GM18870 (cell line): ENCODE measurements at regions not wholly inside any gene's neighbourhood (a gene's known extent, or its start where the extent isn't known, plus 50 kb on each side); places are given as distances from the start of the nearest gene placed in this dataset.

Experiments used
- ATAC-seq: cut with Tn5 transposase; IDR thresholded peaks from one replicate; pipeline ENCODE4 v1.9.1; 2021; ENCODE audit warnings: moderate library complexity; ENCODE audit not compliant: unreplicated experiment

DNA sequence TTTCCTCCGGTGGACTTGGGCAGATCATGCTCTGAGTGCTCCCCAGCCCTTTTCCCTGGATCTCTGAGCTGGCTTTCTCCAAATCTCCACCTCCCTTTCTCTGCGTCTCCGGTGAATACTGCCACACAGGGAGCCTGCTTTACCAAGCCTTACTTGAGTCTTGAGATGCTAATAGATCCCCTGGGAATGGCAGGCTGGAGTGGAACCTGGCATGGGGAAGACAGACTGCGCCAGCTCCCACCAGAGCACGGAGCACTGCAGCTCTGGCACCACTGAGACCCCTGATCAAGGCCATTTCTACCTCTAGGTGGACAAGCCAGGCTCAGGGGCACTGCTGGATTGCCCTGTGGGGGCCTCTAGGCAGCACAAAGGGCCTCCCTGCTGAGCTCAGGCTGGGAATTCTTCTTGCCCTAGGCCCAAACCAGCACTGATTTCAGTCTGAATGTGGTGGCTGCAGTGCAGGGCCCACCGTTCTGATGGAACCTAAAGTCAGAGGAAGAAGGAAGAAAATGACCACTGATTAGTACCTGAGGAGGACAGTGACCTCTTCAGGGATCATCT, 74.3 kb upstream of the CRHR1 start:
- no peak for ATAC-seq

DNA sequence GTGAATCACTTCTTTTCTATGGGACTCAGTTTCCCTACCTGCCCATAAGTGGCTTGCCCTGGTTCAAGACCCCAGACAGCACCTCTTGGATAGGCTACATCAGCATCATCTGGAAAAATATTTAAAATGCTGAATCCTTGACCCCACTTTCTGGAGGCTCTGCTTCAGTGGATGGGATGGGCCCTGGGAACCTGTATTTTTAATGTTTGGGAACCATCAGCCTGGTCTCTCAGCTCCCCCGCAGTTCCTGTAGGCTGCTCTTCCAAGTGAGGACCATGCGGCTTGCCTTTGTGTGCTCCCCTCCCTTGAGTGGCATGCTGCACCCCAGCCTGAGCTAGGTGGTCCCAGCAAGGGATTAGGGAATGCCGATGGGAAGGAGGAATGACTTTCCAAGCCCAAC, 68.3 kb upstream of the CRHR1 start:
- no peak for ATAC-seq

DNA sequence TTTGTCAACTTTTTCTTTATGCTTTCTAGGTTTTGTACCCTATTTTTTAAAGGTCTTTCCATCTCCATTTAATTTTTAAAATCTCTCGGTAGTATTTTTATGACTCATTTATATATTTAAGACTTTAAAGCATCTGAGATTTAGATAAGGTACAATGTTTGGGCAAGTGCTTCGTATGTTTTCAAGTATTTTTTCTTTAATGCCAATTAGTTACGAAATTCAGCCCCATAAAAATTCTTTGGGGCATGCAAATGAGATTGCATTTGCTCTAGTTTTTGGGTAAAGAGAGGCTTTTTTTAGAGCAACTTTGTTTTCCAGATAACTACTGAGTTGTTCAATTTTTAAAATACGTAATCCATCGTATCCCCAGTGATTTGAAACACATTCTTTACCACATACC, 65.3 kb upstream of the CRHR1 start:
- ATAC-seq: no peak

DNA sequence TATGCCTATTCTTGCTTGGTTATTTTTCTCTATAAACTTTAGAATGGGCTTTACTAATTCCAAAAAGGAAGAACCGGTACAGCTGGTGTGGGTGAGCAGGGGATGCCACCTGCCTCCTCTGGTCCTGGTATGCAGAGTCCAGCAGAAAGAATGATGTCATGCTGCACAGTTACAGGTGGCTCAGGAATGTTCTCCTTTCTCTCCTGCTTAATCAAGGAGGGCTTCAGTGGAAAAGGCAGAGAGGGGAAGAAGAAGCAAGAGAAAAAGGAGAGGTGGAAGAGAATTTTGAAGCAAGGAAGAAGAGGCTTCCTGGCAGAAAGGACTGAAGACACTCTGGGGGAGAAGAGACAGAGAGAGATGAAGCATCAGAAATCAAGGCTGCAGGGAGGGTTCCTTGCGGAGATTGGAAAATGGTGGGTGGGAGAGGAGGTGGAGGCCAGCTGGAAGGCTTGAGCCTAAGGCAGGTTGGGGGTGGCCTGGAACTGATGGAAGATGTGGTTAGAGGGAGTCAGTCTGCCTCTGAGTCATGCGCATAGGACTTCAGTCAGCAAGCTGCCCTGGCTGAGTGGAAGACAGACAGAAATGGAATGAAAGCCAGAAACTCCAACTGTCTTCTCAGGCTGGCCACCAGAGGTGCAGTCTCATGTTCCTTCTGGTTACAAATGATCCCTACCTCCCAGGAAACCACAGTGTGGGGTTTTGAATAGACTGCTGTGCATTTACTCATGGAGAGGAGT, 64.6 kb upstream of the CRHR1 start:
- no peak for ATAC-seq

DNA sequence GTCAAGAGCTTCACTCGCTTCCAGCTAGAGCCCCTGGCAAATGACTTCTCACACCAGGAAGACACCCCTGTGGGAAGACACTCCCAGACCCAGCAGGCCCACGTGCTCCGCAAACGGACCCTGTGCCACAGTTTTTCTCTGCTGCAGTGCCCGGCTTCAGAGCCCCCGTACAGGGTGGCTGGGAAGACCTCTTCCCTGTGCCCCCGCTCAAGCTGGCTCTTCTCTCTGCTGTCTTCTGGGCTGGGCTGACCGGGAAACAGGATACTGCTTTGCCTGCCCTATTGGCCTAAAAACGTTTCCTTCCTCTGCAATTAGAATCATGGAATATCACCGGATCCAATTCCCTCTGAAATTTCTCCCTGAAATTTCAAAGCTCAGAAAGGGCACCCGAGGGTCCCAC, 63.7 kb upstream of the CRHR1 start:
- ATAC-seq: no peak

DNA sequence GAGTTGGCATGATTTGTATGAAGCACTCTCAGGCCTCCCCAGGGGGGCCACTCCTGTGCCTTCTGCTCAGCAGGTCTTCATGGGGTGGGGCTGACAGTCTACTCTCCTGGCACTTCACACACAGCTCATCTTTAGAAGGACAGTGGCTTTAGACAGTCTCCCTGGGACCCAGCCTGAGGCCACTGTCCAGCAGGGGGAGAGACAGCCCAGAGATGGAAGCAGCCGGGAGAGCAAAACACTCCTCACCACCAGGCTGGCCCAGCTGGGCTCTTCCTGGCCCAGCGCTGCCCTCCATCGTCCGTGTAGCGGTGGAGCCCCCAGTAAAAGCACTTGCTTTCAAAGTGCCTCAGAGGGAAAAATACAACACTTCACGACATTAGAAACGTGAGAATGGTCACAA, 62.0 kb upstream of the CRHR1 start:
- no peak for ATAC-seq

DNA sequence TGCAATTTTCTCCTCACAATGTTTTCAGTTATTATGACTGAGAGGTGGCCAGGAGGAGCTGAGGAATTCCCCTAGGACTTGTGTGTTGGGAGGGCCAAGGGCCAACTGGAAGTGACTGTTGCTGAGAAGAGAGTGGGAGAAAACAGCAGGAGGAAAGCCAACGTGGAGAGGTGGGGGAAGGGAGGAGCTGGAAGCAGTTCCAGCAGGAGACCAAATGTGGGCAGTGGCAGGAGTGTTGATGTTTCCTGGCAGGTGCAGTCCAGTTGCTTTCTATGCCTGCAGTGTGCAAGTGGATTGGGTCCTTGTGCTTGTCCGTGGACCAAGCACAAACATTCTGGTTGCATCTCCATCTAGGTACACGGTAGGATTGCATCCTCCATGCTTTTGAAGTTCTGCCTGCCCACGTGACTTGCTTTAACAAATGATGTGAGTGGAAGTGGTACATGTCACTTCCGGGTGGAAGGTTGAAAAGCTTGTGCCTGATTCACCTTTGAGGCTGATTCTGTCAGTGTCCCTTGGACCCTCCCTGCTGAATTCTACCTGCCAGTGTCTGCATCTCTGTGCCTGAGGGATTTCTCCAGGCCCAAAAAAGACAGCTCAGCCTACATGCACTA, 54.7 kb upstream of the CRHR1 start:
- ATAC-seq: no peak

DNA sequence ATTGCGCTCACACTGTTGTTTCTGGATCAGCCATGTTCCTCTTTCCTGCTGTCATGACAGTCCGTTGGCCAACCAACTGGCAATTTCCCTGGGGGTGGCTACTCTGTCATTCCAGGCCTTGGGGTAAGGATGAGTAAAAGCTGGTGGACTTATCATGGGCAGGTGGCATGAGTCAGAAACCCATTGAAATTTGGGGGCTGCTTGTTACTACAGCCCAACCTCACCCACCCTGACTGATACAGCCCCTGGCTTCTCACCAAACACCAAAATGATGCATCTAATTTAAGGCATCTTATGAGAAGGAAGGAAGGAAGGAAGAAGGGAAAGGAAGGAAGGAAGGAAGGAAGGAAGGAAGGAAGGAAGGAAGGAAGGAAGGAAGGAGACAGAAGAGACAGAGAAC, 53.9 kb upstream of the CRHR1 start:
- no peak for ATAC-seq

DNA sequence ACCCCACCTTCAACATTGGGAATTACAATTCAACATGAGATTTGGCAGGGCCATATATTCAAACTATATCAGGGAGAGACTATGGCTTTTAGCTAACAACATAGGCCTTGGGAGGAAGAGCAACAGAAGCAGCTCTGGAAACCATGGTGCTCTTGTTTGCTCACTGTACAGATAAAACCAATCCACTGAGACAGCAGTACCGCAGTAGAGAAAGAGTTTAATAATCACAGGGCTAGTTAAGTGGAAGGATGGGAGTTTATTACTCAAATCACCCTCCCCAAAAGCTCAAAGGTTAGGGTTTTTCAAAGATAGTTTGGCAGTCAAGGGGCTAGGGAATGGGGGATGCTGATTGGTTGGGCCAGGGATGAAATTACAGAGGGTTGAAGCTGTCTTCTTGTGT, 52.7 kb upstream of the CRHR1 start:
- ATAC-seq: no peak

DNA sequence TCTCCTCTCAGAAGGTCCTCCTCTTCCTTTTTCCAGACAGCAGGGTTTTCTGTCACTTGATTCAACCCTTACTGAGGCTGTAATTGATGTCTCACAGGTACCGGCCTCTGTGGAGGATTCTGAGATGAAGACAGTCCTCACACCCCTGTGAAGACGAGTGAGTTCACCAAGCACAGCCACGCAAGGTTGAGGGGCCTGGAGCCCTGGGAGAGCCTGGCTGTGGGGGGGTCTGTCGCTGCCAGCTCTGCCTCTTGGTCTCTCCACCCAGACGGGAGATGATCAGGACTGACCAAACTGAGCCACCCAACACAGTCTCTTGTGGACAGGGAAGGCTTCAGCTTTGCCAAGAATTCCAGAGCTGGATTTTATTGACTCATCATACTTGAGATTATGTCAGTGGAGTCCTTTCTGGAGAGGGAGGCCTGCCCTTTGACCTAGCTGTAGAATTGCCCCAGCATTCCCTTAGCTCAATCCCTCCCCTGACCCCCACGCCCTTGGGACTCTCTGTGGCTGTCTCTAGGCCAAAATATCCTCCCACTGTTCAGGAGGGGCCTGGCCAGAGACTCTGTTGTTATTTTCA, 51.1 kb upstream of the CRHR1 start:
- ATAC-seq: no peak

DNA sequence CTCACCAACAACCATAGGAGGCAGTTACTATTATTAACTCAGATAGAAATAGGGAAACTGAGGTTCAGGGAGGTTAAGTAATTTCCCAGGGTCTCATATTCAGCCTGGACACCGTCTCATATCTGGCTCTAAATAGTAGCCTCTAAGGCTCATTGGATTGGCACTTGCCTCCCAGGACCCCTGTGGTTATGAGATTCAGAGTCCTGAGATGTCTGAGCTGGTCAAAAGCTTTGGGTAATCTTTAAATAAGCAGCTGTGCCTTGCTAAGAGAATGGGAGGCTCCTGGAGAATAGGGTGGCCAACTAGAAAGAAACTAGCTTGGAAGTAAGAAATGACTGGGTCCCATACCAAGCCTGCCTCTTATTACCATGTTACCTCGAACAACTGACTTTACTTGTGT, 50.3 kb upstream of the CRHR1 start:
- no peak for ATAC-seq
